ENCODE measurements at regions not wholly inside any gene's neighbourhood (a gene's known extent, or its start where the extent isn't known, plus 50 kb on each side); places are given as distances from the start of the nearest gene placed in this dataset.

GRCh38 chr18:8538935-8539334 lies 70.3 kb upstream of the RAB12 start:
- no peak for TF ChIP-seq EZH2phosphoT487 (IDR thresholded peaks at IDR 0.05; ENCODE audit: borderline replicate concordance)
- Histone ChIP-seq H3K9me2 (replicated peaks; ENCODE audit: low read depth, low read length) (no peaks in the 10 kb centered on the region), H3K9me3 (ENCODE audit: insufficient read depth, low read depth, low read length) (no peaks in the 10 kb centered on the region), H3K27me3 (ENCODE audit: insufficient read depth, low read length, poor library complexity, severe bottlenecking) (no peaks in the 10 kb centered on the region), H3K36me3 (ENCODE audit: insufficient read depth, low read length) (no peaks in the 10 kb centered on the region), H3K4me1 (ENCODE audit: insufficient read depth, low read length, poor library complexity, severe bottlenecking) (no peaks in the 10 kb centered on the region), H3K9ac (ENCODE audit: low read depth, low read length, poor library complexity, severe bottlenecking) (no peak overlapping the region), H3F3A (ENCODE audit: low read depth) (no peaks in the 10 kb centered on the region), H3K4me2 (ENCODE audit: low read depth, low read length, poor library complexity, severe bottlenecking) (no peak overlapping the region), H3K79me2 (ENCODE audit: insufficient read depth, low read length) (no peaks in the 10 kb centered on the region), H4K20me1 (ENCODE audit: insufficient read depth, low read length, poor library complexity, severe bottlenecking) (no peaks in the 10 kb centered on the region), H3K4me3 (ENCODE audit: low read length, poor library complexity, severe bottlenecking) (no peak overlapping the region), H2AFZ (ENCODE audit: low read length) (no peak overlapping the region)

- Histone ChIP-seq H4K20me1 (ENCODE audit: insufficient read depth, low read length, poor library complexity, severe bottlenecking) (no peaks in the 10 kb centered on the region), H3F3A (ENCODE audit: low read depth) (no peaks in the 10 kb centered on the region), H3K4me2 (ENCODE audit: low read depth, low read length, poor library complexity, severe bottlenecking) (no peak overlapping the region), H2AFZ (ENCODE audit: low read length) (no peak overlapping the region), H3K9me3 (ENCODE audit: insufficient read depth, low read depth, low read length) (no peaks in the 10 kb centered on the region), H3K27me3 (ENCODE audit: insufficient read depth, low read length, poor library complexity, severe bottlenecking) (no peaks in the 10 kb centered on the region), H3K4me3 (ENCODE audit: low read length, poor library complexity, severe bottlenecking) (no peak overlapping the region), H3K79me2 (ENCODE audit: insufficient read depth, low read length) (no peaks in the 10 kb centered on the region), H3K9me2 (replicated peaks; ENCODE audit: low read depth, low read length) (no peaks in the 10 kb centered on the region), H3K36me3 (ENCODE audit: insufficient read depth, low read length) (no peaks in the 10 kb centered on the region), H3K4me1 (ENCODE audit: insufficient read depth, low read length, poor library complexity, severe bottlenecking) (no peaks in the 10 kb centered on the region), H3K9ac (ENCODE audit: low read depth, low read length, poor library complexity, severe bottlenecking) (no peak overlapping the region)
- TF ChIP-seq EZH2phosphoT487 (IDR thresholded peaks at IDR 0.05; ENCODE audit: borderline replicate concordance) (no peak), CTCF (conservative IDR thresholded peaks at IDR 0.05; ENCODE audit: low read length) (no peak)
Observed at GRCh38 chr18:8546677-8547076, 62.6 kb upstream of the RAB12 start.

- no peak for TF ChIP-seq EZH2phosphoT487 (IDR thresholded peaks at IDR 0.05; ENCODE audit: borderline replicate concordance)
- TF ChIP-seq CTCF (conservative IDR thresholded peaks at IDR 0.05; ENCODE audit: low read length): no peak
- H3K9me2 ChIP-seq (replicated peaks; ENCODE audit: low read depth, low read length): no peaks in the 10 kb centered on the region
- H3K79me2 ChIP-seq (ENCODE audit: insufficient read depth, low read length): no peaks in the 10 kb centered on the region
- H3K9ac ChIP-seq (ENCODE audit: low read depth, low read length, poor library complexity, severe bottlenecking): no peak overlapping the region
- H3F3A ChIP-seq (ENCODE audit: low read depth): no peaks in the 10 kb centered on the region
- no peaks in the 10 kb centered on the region for H3K27me3 ChIP-seq (ENCODE audit: insufficient read depth, low read length, poor library complexity, severe bottlenecking)
- no peaks in the 10 kb centered on the region for H4K20me1 ChIP-seq (ENCODE audit: insufficient read depth, low read length, poor library complexity, severe bottlenecking)
- H3K4me3 ChIP-seq (ENCODE audit: low read length, poor library complexity, severe bottlenecking): no peak overlapping the region
- no peak overlapping the region for H2AFZ ChIP-seq (ENCODE audit: low read length)
- H3K9me3 ChIP-seq (ENCODE audit: insufficient read depth, low read depth, low read length): no peaks in the 10 kb centered on the region
- H3K36me3 ChIP-seq (ENCODE audit: insufficient read depth, low read length): no peaks in the 10 kb centered on the region
- H3K4me1 ChIP-seq (ENCODE audit: insufficient read depth, low read length, poor library complexity, severe bottlenecking): no peaks in the 10 kb centered on the region
- H3K4me2 ChIP-seq (ENCODE audit: low read depth, low read length, poor library complexity, severe bottlenecking): no peak overlapping the region
Observed at GRCh38 chr18:8548186-8548585, 61.1 kb upstream of the RAB12 start.

GRCh38 chr18:8549254-8549757 lies 59.9 kb upstream of the RAB12 start:
- no peak for TF ChIP-seq EZH2phosphoT487 (IDR thresholded peaks at IDR 0.05; ENCODE audit: borderline replicate concordance)
- no peak for TF ChIP-seq CTCF (conservative IDR thresholded peaks at IDR 0.05; ENCODE audit: low read length)
- H3K4me3 ChIP-seq (ENCODE audit: low read length, poor library complexity, severe bottlenecking): no peak overlapping the region
- no peak overlapping the region for H3K4me2 ChIP-seq (ENCODE audit: low read depth, low read length, poor library complexity, severe bottlenecking)

More at GRCh38 chr18:8549254-8549757, 59.9 kb upstream of the RAB12 start:
- Histone ChIP-seq H3K79me2 (ENCODE audit: insufficient read depth, low read length) (no peaks in the 10 kb centered on the region), H3K9ac (ENCODE audit: low read depth, low read length, poor library complexity, severe bottlenecking) (no peak overlapping the region), H4K20me1 (ENCODE audit: insufficient read depth, low read length, poor library complexity, severe bottlenecking) (no peaks in the 10 kb centered on the region), H3K9me2 (replicated peaks; ENCODE audit: low read depth, low read length) (no peaks in the 10 kb centered on the region), H3K27me3 (ENCODE audit: insufficient read depth, low read length, poor library complexity, severe bottlenecking) (no peaks in the 10 kb centered on the region), H3F3A (ENCODE audit: low read depth) (no peaks in the 10 kb centered on the region), H3K9me3 (ENCODE audit: insufficient read depth, low read depth, low read length) (no peaks in the 10 kb centered on the region), H3K36me3 (ENCODE audit: insufficient read depth, low read length) (no peaks in the 10 kb centered on the region), H2AFZ (ENCODE audit: low read length) (no peak overlapping the region), H3K4me1 (ENCODE audit: insufficient read depth, low read length, poor library complexity, severe bottlenecking) (no peaks in the 10 kb centered on the region)
